ENCODE measurements at regions not wholly inside any gene's neighbourhood (a gene's known extent, or its start where the extent isn't known, plus 50 kb on each side); places are given as distances from the start of the nearest gene placed in this dataset.

- TF ChIP-seq CTCF (IDR thresholded peaks at IDR 0.05; ENCODE audit: insufficient read depth, low read depth, low read length) (no peak), EZH2 (IDR thresholded peaks at IDR 0.05; ENCODE audit: insufficient read depth, low read length) (no peak)
Observed at GRCh38 chr21:15567191-15567590, 162.6 kb upstream of the USP25 start.

All from astrocyte (in vitro differentiated cells and primary cell).